SK-N-SH (cell line): ENCODE measurements at regions not wholly inside any gene's neighbourhood (a gene's known extent, or its start where the extent isn't known, plus 50 kb on each side); places are given as distances from the start of the nearest gene placed in this dataset.

Experiments
- EP300 ChIP-seq, 2 experiments: IDR thresholded peaks; 2 replicates each; pipeline versions ENCODE4 v1.4.0 to v1.6.1; 2012; ENCODE audit warnings: borderline replicate concordance in 1 of 2, low read depth in 1 of 2, low read length in 1 of 2
- FOSL2 ChIP-seq: IDR thresholded peaks from 2 replicates; pipeline ENCODE4 v1.4.0; 2012; ENCODE audit warnings: low read depth, mild to moderate bottlenecking, moderate library complexity, borderline replicate concordance
- MXI1 ChIP-seq: IDR thresholded peaks from 2 replicates; pipeline ENCODE4 v1.6.1; 2012; ENCODE audit warnings: mild to moderate bottlenecking, low read depth, low read length, improper control_type of control experiment
- POLR2AphosphoS5 ChIP-seq: IDR thresholded peaks from 2 replicates; pipeline ENCODE4 v1.6.1; 2012; ENCODE audit warnings: low read depth, low read length
- RFX5 ChIP-seq: IDR thresholded peaks from 2 replicates; pipeline ENCODE4 v1.6.1; 2012; ENCODE audit warnings: mild to moderate bottlenecking, improper control_type of control experiment, low read length
- SIN3A ChIP-seq: IDR thresholded peaks from 2 replicates; pipeline ENCODE4 v1.6.1; 2012; ENCODE audit warnings: low read depth, mild to moderate bottlenecking, low read length, moderate library complexity, borderline replicate concordance
- TAF1 ChIP-seq: IDR thresholded peaks from 2 replicates; pipeline ENCODE4 v1.6.1; 2012; ENCODE audit warnings: low read depth, mild to moderate bottlenecking, low read length, moderate library complexity, borderline replicate concordance
- TEAD4 ChIP-seq: IDR thresholded peaks from 2 replicates; pipeline ENCODE4 v1.4.0; 2012; ENCODE audit warnings: mild to moderate bottlenecking, borderline replicate concordance; ENCODE audit not compliant: insufficient read depth
- YY1 ChIP-seq: IDR thresholded peaks from 2 replicates; pipeline ENCODE4 v1.4.0; 2012; ENCODE audit warnings: low read depth, mild to moderate bottlenecking
- TF ChIP-seq, protein P1 (sequence below): fragments of 200-600 bp; sonication (generic); IDR thresholded peaks from 2 replicates; pipeline ENCODE4 v1.6.1; 2017; ENCODE audit warnings: antibody characterized with exemption, mild to moderate bottlenecking, moderate library complexity
- TF ChIP-seq, protein P2 (sequence below): IDR thresholded peaks from 2 replicates; pipeline ENCODE4 v1.6.1; 2012; ENCODE audit warnings: mild to moderate bottlenecking, low read depth, low read length, moderate library complexity
- TF ChIP-seq, protein P3 (sequence below): IDR thresholded peaks from 2 replicates; pipeline ENCODE4 v1.4.0; 2012; ENCODE audit warnings: low read depth, borderline replicate concordance
- TF ChIP-seq, protein P4 (sequence below): IDR thresholded peaks from 2 replicates; pipeline ENCODE4 v1.4.0; 2012; ENCODE audit warnings: low read depth

DNA sequence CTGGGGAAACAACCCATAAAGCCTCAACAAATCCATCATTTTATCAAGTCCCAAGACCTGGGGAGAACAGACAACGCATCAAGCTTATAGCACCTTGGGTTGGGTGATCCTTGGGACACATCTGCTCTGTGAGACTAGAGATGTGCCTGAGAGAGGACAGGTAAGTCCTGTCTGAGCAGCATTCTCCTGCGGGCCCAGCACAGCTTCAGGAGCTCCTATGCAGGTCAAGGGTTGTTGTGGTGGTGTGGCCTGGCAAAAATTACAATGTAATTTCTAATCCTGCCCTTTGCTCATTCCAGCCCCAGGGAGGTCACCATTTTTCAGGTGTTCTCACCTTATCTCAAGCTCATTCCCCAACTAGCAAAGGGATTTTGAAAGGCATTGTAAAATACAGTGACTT lies 608.1 kb upstream of the CAMK1G start:
- TF ChIP-seq, protein P1, sequence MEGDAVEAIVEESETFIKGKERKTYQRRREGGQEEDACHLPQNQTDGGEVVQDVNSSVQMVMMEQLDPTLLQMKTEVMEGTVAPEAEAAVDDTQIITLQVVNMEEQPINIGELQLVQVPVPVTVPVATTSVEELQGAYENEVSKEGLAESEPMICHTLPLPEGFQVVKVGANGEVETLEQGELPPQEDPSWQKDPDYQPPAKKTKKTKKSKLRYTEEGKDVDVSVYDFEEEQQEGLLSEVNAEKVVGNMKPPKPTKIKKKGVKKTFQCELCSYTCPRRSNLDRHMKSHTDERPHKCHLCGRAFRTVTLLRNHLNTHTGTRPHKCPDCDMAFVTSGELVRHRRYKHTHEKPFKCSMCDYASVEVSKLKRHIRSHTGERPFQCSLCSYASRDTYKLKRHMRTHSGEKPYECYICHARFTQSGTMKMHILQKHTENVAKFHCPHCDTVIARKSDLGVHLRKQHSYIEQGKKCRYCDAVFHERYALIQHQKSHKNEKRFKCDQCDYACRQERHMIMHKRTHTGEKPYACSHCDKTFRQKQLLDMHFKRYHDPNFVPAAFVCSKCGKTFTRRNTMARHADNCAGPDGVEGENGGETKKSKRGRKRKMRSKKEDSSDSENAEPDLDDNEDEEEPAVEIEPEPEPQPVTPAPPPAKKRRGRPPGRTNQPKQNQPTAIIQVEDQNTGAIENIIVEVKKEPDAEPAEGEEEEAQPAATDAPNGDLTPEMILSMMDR, result no peak
- TF ChIP-seq YY1 (no peak), EP300 (IDR thresholded peaks at IDR 0.05; ENCODE audit: borderline replicate concordance in 1 of 2, low read depth in 1 of 2, low read length in 1 of 2) (no peak), TEAD4 (no peak), RFX5 (no peak), POLR2AphosphoS5 (no peak), FOSL2 (no peak), TAF1 (no peak), MXI1 (no peak), SIN3A (no peak)
- TF ChIP-seq, protein P2, sequence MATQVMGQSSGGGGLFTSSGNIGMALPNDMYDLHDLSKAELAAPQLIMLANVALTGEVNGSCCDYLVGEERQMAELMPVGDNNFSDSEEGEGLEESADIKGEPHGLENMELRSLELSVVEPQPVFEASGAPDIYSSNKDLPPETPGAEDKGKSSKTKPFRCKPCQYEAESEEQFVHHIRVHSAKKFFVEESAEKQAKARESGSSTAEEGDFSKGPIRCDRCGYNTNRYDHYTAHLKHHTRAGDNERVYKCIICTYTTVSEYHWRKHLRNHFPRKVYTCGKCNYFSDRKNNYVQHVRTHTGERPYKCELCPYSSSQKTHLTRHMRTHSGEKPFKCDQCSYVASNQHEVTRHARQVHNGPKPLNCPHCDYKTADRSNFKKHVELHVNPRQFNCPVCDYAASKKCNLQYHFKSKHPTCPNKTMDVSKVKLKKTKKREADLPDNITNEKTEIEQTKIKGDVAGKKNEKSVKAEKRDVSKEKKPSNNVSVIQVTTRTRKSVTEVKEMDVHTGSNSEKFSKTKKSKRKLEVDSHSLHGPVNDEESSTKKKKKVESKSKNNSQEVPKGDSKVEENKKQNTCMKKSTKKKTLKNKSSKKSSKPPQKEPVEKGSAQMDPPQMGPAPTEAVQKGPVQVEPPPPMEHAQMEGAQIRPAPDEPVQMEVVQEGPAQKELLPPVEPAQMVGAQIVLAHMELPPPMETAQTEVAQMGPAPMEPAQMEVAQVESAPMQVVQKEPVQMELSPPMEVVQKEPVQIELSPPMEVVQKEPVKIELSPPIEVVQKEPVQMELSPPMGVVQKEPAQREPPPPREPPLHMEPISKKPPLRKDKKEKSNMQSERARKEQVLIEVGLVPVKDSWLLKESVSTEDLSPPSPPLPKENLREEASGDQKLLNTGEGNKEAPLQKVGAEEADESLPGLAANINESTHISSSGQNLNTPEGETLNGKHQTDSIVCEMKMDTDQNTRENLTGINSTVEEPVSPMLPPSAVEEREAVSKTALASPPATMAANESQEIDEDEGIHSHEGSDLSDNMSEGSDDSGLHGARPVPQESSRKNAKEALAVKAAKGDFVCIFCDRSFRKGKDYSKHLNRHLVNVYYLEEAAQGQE, result no peak
- TF ChIP-seq, protein P3, sequence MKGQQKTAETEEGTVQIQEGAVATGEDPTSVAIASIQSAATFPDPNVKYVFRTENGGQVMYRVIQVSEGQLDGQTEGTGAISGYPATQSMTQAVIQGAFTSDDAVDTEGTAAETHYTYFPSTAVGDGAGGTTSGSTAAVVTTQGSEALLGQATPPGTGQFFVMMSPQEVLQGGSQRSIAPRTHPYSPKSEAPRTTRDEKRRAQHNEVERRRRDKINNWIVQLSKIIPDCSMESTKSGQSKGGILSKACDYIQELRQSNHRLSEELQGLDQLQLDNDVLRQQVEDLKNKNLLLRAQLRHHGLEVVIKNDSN, result no peak
- TF ChIP-seq, protein P4, sequence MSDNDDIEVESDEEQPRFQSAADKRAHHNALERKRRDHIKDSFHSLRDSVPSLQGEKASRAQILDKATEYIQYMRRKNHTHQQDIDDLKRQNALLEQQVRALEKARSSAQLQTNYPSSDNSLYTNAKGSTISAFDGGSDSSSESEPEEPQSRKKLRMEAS, result no peak
